Stimulated activated CD4-positive, alpha-beta T cell treated with anti-CD3 and anti-CD28 coated beads, Interleukin-1b, Interleukin-23, amount 100 ng/mL, for 4 hours (primary cell): ENCODE measurements at regions not wholly inside any gene's neighbourhood (a gene's known extent, or its start where the extent isn't known, plus 50 kb on each side); places are given as distances from the start of the nearest gene placed in this dataset.
"Not testable (repeated sequence)": the region's sequence is repeated elsewhere in the genome, so short reads cannot be mapped to it uniquely, and the experiment has no call there.

Experiments used
- DNase-seq, 2 donors: peaks; one replicate each; pipeline ENCODE4 v3.0.0-alpha.2; 2020; ENCODE audit warnings: low read depth in 2 of 2

GRCh38 chr9:41754822-41755221, 374.4 kb downstream of the CNTNAP3B start:
- not testable (repeated sequence) for DNase-seq

GRCh38 chr9:41754403-41754802, 374.8 kb downstream of the CNTNAP3B start:
- not testable (repeated sequence) for DNase-seq

- DNase-seq: not testable (repeated sequence)
These were observed 387.3 kb downstream of the CNTNAP3B start for GRCh38 chr9:41741897-41742296.

GRCh38 chr9:41741173-41741572, 388.1 kb downstream of the CNTNAP3B start:
- not testable (repeated sequence) for DNase-seq

GRCh38 chr9:41738681-41739080, 390.5 kb downstream of the CNTNAP3B start:
- not testable (repeated sequence) for DNase-seq

GRCh38 chr9:41699190-41699589, 430.0 kb downstream of the CNTNAP3B start:
- DNase-seq: not testable (repeated sequence)

GRCh38 chr9:41697080-41697479, 432.1 kb downstream of the CNTNAP3B start:
- not testable (repeated sequence) for DNase-seq

- DNase-seq: not testable (repeated sequence)
These were observed 449.9 kb downstream of the CNTNAP3B start for GRCh38 chr9:41679312-41679711.

GRCh38 chr9:41663497-41664036, 465.7 kb downstream of the CNTNAP3B start:
- DNase-seq: not testable (repeated sequence)

GRCh38 chr9:41658706-41659105, 469.6 kb upstream of the ZNG1F start:
- not testable (repeated sequence) for DNase-seq

GRCh38 chr9:41658116-41658515, 469.0 kb upstream of the ZNG1F start:
- DNase-seq: not testable (repeated sequence)

- not testable (repeated sequence) for DNase-seq
These were observed 468.0 kb upstream of the ZNG1F start for GRCh38 chr9:41657141-41657540.

GRCh38 chr9:41655071-41655554, 466.0 kb upstream of the ZNG1F start:
- not testable (repeated sequence) for DNase-seq

- DNase-seq: not testable (repeated sequence)
These were observed 465.2 kb upstream of the ZNG1F start for GRCh38 chr9:41654349-41654748.

GRCh38 chr9:41653560-41654340, 464.6 kb upstream of the ZNG1F start:
- peak in 1 of 2 donors; percentile 8 for DNase-seq

- not testable (repeated sequence) for DNase-seq
These were observed 463.7 kb upstream of the ZNG1F start for GRCh38 chr9:41652800-41653199.

- DNase-seq: not testable (repeated sequence)
These were observed 463.1 kb upstream of the ZNG1F start for GRCh38 chr9:41652100-41652713.

- not testable (repeated sequence) for DNase-seq
These were observed 461.0 kb upstream of the ZNG1F start for GRCh38 chr9:41650086-41650485.

GRCh38 chr9:41648564-41648963, 459.4 kb upstream of the ZNG1F start:
- peak in 1 of 2 donors; percentile 25 for DNase-seq

GRCh38 chr9:41646246-41646645, 457.1 kb upstream of the ZNG1F start:
- not testable (repeated sequence) for DNase-seq

- peak; percentile 18 to 50 for DNase-seq
These were observed 454.6 kb upstream of the ZNG1F start for GRCh38 chr9:41643571-41644279.

- DNase-seq: not testable (repeated sequence)
These were observed 444.6 kb upstream of the ZNG1F start for GRCh38 chr9:41633726-41634125.
